ENCODE measurements at regions not wholly inside any gene's neighbourhood (a gene's known extent, or its start where the extent isn't known, plus 50 kb on each side); places are given as distances from the start of the nearest gene placed in this dataset.

DNA sequence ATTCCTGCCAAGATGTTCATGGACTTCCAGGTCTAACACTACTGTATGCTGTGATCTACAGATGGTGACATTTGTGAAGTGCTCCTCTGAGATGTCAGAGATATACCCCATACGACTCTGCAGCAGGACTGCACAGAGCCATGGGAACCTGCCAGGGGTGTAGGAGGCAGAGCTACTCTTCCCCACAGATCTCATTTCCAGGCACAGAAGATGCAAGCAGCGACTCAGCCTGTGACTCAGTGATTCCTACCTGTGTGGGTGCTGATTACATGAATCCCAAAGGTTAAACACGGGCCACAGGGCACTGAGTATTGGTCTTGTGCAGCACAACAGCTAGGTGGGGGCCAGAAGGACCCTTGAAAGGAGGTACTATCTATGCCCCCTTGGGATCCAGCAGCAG is 137.0 kb upstream of the SOX9 start:
- Mint-ChIP-seq H3K9me3 (ENCODE audit: unreplicated experiment) (peaks cover 2% of the 10 kb centered on the region), H3K4me1 (ENCODE audit: low read depth, unreplicated experiment) (no peaks in the 10 kb centered on the region), H3K27ac (ENCODE audit: unreplicated experiment) (no peak overlapping the region), H3K4me3 (ENCODE audit: unreplicated experiment) (no peak overlapping the region), H3K36me3 (ENCODE audit: unreplicated experiment) (no peaks in the 10 kb centered on the region), H3K27me3 (ENCODE audit: unreplicated experiment) (peaks cover 3% of the 10 kb centered on the region)
- TF ChIP-seq, protein P1, sequence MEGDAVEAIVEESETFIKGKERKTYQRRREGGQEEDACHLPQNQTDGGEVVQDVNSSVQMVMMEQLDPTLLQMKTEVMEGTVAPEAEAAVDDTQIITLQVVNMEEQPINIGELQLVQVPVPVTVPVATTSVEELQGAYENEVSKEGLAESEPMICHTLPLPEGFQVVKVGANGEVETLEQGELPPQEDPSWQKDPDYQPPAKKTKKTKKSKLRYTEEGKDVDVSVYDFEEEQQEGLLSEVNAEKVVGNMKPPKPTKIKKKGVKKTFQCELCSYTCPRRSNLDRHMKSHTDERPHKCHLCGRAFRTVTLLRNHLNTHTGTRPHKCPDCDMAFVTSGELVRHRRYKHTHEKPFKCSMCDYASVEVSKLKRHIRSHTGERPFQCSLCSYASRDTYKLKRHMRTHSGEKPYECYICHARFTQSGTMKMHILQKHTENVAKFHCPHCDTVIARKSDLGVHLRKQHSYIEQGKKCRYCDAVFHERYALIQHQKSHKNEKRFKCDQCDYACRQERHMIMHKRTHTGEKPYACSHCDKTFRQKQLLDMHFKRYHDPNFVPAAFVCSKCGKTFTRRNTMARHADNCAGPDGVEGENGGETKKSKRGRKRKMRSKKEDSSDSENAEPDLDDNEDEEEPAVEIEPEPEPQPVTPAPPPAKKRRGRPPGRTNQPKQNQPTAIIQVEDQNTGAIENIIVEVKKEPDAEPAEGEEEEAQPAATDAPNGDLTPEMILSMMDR (IDR thresholded peaks at IDR 0.05; ENCODE audit: partially characterized antibody, unreplicated experiment) = no peak
- no peak for DNase-seq

DNA sequence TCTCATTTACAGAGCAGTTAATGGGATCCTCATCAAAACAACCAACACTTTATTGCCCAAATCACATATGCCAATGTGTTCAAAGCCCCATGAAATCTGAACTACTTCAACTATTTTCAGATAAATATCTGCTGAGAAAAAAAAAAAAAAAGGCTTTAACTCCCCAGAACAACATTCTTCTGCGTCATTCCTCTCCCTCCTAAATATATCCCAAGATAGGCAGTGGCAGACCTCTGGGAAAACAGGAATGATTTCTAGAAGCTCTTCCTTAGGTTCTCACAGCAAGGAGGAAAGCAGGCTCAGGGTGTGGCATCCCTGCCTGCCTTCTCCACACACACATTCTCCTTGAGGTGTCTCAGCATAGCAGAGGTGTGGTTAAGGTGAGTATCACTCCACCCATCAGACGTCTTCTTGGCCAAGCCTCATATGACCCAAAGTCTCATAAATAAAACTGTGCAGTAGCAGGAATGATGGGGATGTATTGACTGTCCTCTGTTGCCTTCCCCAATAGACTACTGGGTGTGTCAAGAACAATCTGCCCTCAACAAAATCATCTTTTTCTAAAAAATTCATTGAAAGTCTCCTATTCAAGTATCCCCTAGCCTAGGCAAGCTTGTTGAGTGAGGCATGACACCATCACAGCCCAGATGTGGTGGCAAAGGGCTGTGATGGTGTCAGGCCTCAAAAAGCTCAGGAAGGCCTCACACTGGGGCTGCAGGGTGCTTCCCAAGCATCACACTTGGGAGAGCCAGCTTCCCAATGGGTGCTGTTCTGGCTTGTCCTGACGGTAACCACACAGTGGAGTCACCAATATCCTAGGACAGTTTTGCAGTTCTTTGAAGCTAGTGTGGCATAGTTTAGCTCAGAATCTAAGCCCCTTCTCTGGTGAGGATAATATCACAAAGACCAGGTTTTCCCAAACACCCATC is 135.4 kb upstream of the SOX9 start:
- Mint-ChIP-seq H3K9me3 (ENCODE audit: unreplicated experiment) (peaks cover 2% of the 10 kb centered on the region), H3K4me3 (ENCODE audit: unreplicated experiment) (no peak overlapping the region), H3K27ac (ENCODE audit: unreplicated experiment) (no peak overlapping the region), H3K27me3 (ENCODE audit: unreplicated experiment) (peaks cover 3% of the 10 kb centered on the region), H3K36me3 (ENCODE audit: unreplicated experiment) (no peaks in the 10 kb centered on the region), H3K4me1 (ENCODE audit: low read depth, unreplicated experiment) (no peaks in the 10 kb centered on the region)
- TF ChIP-seq, protein P1 (IDR thresholded peaks at IDR 0.05; ENCODE audit: partially characterized antibody, unreplicated experiment) = no peak
- no peak for DNase-seq

- no peaks in the 10 kb centered on the region for H3K36me3 Mint-ChIP-seq (ENCODE audit: unreplicated experiment)
- H3K4me3 Mint-ChIP-seq (ENCODE audit: unreplicated experiment) = no peak overlapping the region
- no peaks in the 10 kb centered on the region for H3K4me1 Mint-ChIP-seq (ENCODE audit: low read depth, unreplicated experiment)
- no peaks in the 10 kb centered on the region for H3K9me3 Mint-ChIP-seq (ENCODE audit: unreplicated experiment)
- no peak for DNase-seq
- TF ChIP-seq, protein P1 (IDR thresholded peaks at IDR 0.05; ENCODE audit: partially characterized antibody, unreplicated experiment) = no peak
- H3K27ac Mint-ChIP-seq (ENCODE audit: unreplicated experiment) = no peak overlapping the region
- H3K27me3 Mint-ChIP-seq (ENCODE audit: unreplicated experiment) = peaks cover 3% of the 10 kb centered on the region
Observed at GRCh38 chr17:71986886-71987285, 133.9 kb upstream of the SOX9 start.

- no peak for DNase-seq
- TF ChIP-seq, protein P1 (IDR thresholded peaks at IDR 0.05; ENCODE audit: partially characterized antibody, unreplicated experiment) = no peak
- H3K27me3 Mint-ChIP-seq (ENCODE audit: unreplicated experiment) = peaks cover 3% of the 10 kb centered on the region
- no peak overlapping the region for H3K27ac Mint-ChIP-seq (ENCODE audit: unreplicated experiment)
- no peaks in the 10 kb centered on the region for H3K9me3 Mint-ChIP-seq (ENCODE audit: unreplicated experiment)
- no peaks in the 10 kb centered on the region for H3K36me3 Mint-ChIP-seq (ENCODE audit: unreplicated experiment)
- H3K4me1 Mint-ChIP-seq (ENCODE audit: low read depth, unreplicated experiment) = no peaks in the 10 kb centered on the region
- no peak overlapping the region for H3K4me3 Mint-ChIP-seq (ENCODE audit: unreplicated experiment)
Observed at GRCh38 chr17:71987634-71988033, 133.2 kb upstream of the SOX9 start.

GRCh38 chr17:71989117-71989516 is 131.7 kb upstream of the SOX9 start:
- H3K27ac Mint-ChIP-seq (ENCODE audit: unreplicated experiment) = no peak overlapping the region
- H3K4me3 Mint-ChIP-seq (ENCODE audit: unreplicated experiment) = no peak overlapping the region
- H3K4me1 Mint-ChIP-seq (ENCODE audit: low read depth, unreplicated experiment) = no peaks in the 10 kb centered on the region
- TF ChIP-seq, protein P1 (IDR thresholded peaks at IDR 0.05; ENCODE audit: partially characterized antibody, unreplicated experiment) = no peak
- no peaks in the 10 kb centered on the region for H3K9me3 Mint-ChIP-seq (ENCODE audit: unreplicated experiment)
- H3K36me3 Mint-ChIP-seq (ENCODE audit: unreplicated experiment) = no peaks in the 10 kb centered on the region
- H3K27me3 Mint-ChIP-seq (ENCODE audit: unreplicated experiment) = peaks cover 3% of the 10 kb centered on the region
- DNase-seq = no peak

All from glutamatergic neuron (in vitro differentiated cells).